Hepatocyte (in vitro differentiated cells): ENCODE measurements at regions not wholly inside any gene's neighbourhood (a gene's known extent, or its start where the extent isn't known, plus 50 kb on each side); places are given as distances from the start of the nearest gene placed in this dataset.

ENCODE experiments used
- CTCF ChIP-seq: fragments of 200-600 bp; sonication (generic); IDR thresholded peaks from 2 replicates; pipeline ENCODE4 v1.5.1; 2016; ENCODE audit warnings: antibody characterized with exemption, mild to moderate bottlenecking; ENCODE audit not compliant: poor library complexity
- EZH2 ChIP-seq: fragments of 200-600 bp; sonication (generic); IDR thresholded peaks from 2 replicates; pipeline ENCODE4 v1.6.1; 2016; ENCODE audit warnings: antibody characterized with exemption, mild to moderate bottlenecking, borderline replicate concordance
- EZH2phosphoT487 ChIP-seq: fragments of 200-600 bp; sonication (generic); IDR thresholded peaks from one replicate; pipeline ENCODE4 v1.6.1; 2018; ENCODE audit warnings: antibody characterized with exemption, mild to moderate bottlenecking, low read depth, moderate library complexity; ENCODE audit not compliant: unreplicated experiment, severe bottlenecking

GRCh38 chr18:38996056-38996455 is 1430.5 kb upstream of the CELF4 start:
- no peak for TF ChIP-seq CTCF
- TF ChIP-seq EZH2phosphoT487 = no peak
- no peak for TF ChIP-seq EZH2
